ENCODE measurements at regions not wholly inside any gene's neighbourhood (a gene's known extent, or its start where the extent isn't known, plus 50 kb on each side); places are given as distances from the start of the nearest gene placed in this dataset.
"Not testable (repeated sequence)": the region's sequence is repeated elsewhere in the genome, so short reads cannot be mapped to it uniquely, and the experiment has no call there.

- peak; percentile 16 to 57 for DNase-seq
- H4K12ac ChIP-seq (ENCODE audit: low read depth, low read length); H3K4me2 ChIP-seq (ENCODE audit: low read length); H3K18ac ChIP-seq (ENCODE audit: low read length); H3K4me3 ChIP-seq (ENCODE audit: low read depth, low read length); H3K9ac ChIP-seq (ENCODE audit: low read length); H2AK5ac ChIP-seq (ENCODE audit: low read length); H3K79me1 ChIP-seq (ENCODE audit: low read length); H3K23ac ChIP-seq (ENCODE audit: low read length); H4K91ac ChIP-seq (ENCODE audit: low read depth, low read length); H2BK120ac ChIP-seq (ENCODE audit: insufficient read depth, low read length, poor library complexity); H3K27me3 ChIP-seq (ENCODE audit: insufficient read depth, low read length); H3K36me3 ChIP-seq (ENCODE audit: control insufficient read depth in 1 of 2, insufficient read depth in 2 of 2, low read length in 2 of 2); H3K79me2 ChIP-seq (ENCODE audit: control insufficient read depth, insufficient read depth, low read length, poor library complexity); H2AFZ ChIP-seq (ENCODE audit: insufficient read depth, low read length, poor library complexity); H3K9me3 ChIP-seq (ENCODE audit: insufficient read depth, low read depth, low read length); H2BK5ac ChIP-seq (ENCODE audit: low read depth, low read length, poor library complexity); H3K4me1 ChIP-seq (ENCODE audit: control insufficient read depth in 1 of 2, insufficient read depth in 2 of 2, low read length in 2 of 2); H3K27ac ChIP-seq (ENCODE audit: low read depth, low read length); H3K14ac ChIP-seq (ENCODE audit: low read length); H4K8ac ChIP-seq (ENCODE audit: low read depth, low read length); H2BK12ac ChIP-seq (ENCODE audit: low read length); H3K4ac ChIP-seq (ENCODE audit: low read depth, low read length): not testable (repeated sequence)
- no CpG with 5 or more reads among the region's 1 CpG for WGBS (ENCODE audit: extremely low coverage, insufficient coverage, insufficient read length)
Observed at GRCh38 chr1:215449147-215449546, 118.0 kb upstream of the KCTD3 start.

- no peak overlapping the region for H2BK120ac ChIP-seq (ENCODE audit: insufficient read depth, low read length, poor library complexity)
- H3K14ac ChIP-seq (ENCODE audit: low read length) = no peak overlapping the region
- H3K27me3 ChIP-seq (ENCODE audit: insufficient read depth, low read length) = no peaks in the 10 kb centered on the region
- H3K79me2 ChIP-seq (ENCODE audit: control insufficient read depth, insufficient read depth, low read length, poor library complexity) = no peaks in the 10 kb centered on the region
- no peak overlapping the region for H3K27ac ChIP-seq (ENCODE audit: low read depth, low read length)
- H3K18ac ChIP-seq (ENCODE audit: low read length) = no peak overlapping the region
- no peak overlapping the region for H4K12ac ChIP-seq (ENCODE audit: low read depth, low read length)
- no peak overlapping the region for H3K9ac ChIP-seq (ENCODE audit: low read length)
- H3K9me3 ChIP-seq (ENCODE audit: insufficient read depth, low read depth, low read length) = no peaks in the 10 kb centered on the region
- H2BK5ac ChIP-seq (ENCODE audit: low read depth, low read length, poor library complexity) = no peak overlapping the region
- no peaks in the 10 kb centered on the region for H3K36me3 ChIP-seq (ENCODE audit: control insufficient read depth in 1 of 2, insufficient read depth in 2 of 2, low read length in 2 of 2)
- H3K4ac ChIP-seq (ENCODE audit: low read depth, low read length) = no peak overlapping the region
- H2AK5ac ChIP-seq (ENCODE audit: low read length) = no peak overlapping the region
- H4K8ac ChIP-seq (ENCODE audit: low read depth, low read length) = no peak overlapping the region
- no peaks in the 10 kb centered on the region for H3K79me1 ChIP-seq (ENCODE audit: low read length)
- no peak overlapping the region for H2AFZ ChIP-seq (ENCODE audit: insufficient read depth, low read length, poor library complexity)
- no peak overlapping the region for H3K4me2 ChIP-seq (ENCODE audit: low read length)
- no peak overlapping the region for H3K23ac ChIP-seq (ENCODE audit: low read length)
- H2BK12ac ChIP-seq (ENCODE audit: low read length) = no peak overlapping the region
- no peaks in the 10 kb centered on the region for H3K4me1 ChIP-seq (ENCODE audit: control insufficient read depth in 1 of 2, insufficient read depth in 2 of 2, low read length in 2 of 2)
- no peak overlapping the region for H4K91ac ChIP-seq (ENCODE audit: low read depth, low read length)
- no peak overlapping the region for H3K4me3 ChIP-seq (ENCODE audit: low read depth, low read length)
- DNase-seq = no peak
Observed at GRCh38 chr1:215453440-215453839, 113.7 kb upstream of the KCTD3 start.

- H3K9me3 ChIP-seq (ENCODE audit: insufficient read depth, low read depth, low read length) = no peaks in the 10 kb centered on the region
- no peak overlapping the region for H2BK5ac ChIP-seq (ENCODE audit: low read depth, low read length, poor library complexity)
- H4K91ac ChIP-seq (ENCODE audit: low read depth, low read length) = no peak overlapping the region
- H3K27ac ChIP-seq (ENCODE audit: low read depth, low read length) = no peak overlapping the region
- H3K14ac ChIP-seq (ENCODE audit: low read length) = no peak overlapping the region
- no peak overlapping the region for H2AK5ac ChIP-seq (ENCODE audit: low read length)
- WGBS (ENCODE audit: extremely low coverage, insufficient coverage, insufficient read length) = no CpG with 5 or more reads among the region's 3 CpGs
- no peak for DNase-seq
- no peaks in the 10 kb centered on the region for H3K79me2 ChIP-seq (ENCODE audit: control insufficient read depth, insufficient read depth, low read length, poor library complexity)
- H3K4me3 ChIP-seq (ENCODE audit: low read depth, low read length) = no peak overlapping the region
- H3K23ac ChIP-seq (ENCODE audit: low read length) = no peak overlapping the region
- H3K4me1 ChIP-seq (ENCODE audit: control insufficient read depth in 1 of 2, insufficient read depth in 2 of 2, low read length in 2 of 2) = no peaks in the 10 kb centered on the region
- no peak overlapping the region for H3K18ac ChIP-seq (ENCODE audit: low read length)
- no peak overlapping the region for H2BK120ac ChIP-seq (ENCODE audit: insufficient read depth, low read length, poor library complexity)
- no peak overlapping the region for H4K12ac ChIP-seq (ENCODE audit: low read depth, low read length)
- no peak overlapping the region for H2BK12ac ChIP-seq (ENCODE audit: low read length)
- H4K8ac ChIP-seq (ENCODE audit: low read depth, low read length) = no peak overlapping the region
- no peaks in the 10 kb centered on the region for H3K79me1 ChIP-seq (ENCODE audit: low read length)
- no peak overlapping the region for H3K4me2 ChIP-seq (ENCODE audit: low read length)
- H3K4ac ChIP-seq (ENCODE audit: low read depth, low read length) = no peak overlapping the region
- H3K36me3 ChIP-seq (ENCODE audit: control insufficient read depth in 1 of 2, insufficient read depth in 2 of 2, low read length in 2 of 2) = no peaks in the 10 kb centered on the region
- no peaks in the 10 kb centered on the region for H3K27me3 ChIP-seq (ENCODE audit: insufficient read depth, low read length)
- H2AFZ ChIP-seq (ENCODE audit: insufficient read depth, low read length, poor library complexity) = no peak overlapping the region
- no peak overlapping the region for H3K9ac ChIP-seq (ENCODE audit: low read length)
Observed at GRCh38 chr1:215457213-215457612, 109.9 kb upstream of the KCTD3 start.

GRCh38 chr1:215458104-215458503 is 109.0 kb upstream of the KCTD3 start:
- Histone ChIP-seq H3K27me3 (ENCODE audit: insufficient read depth, low read length) (no peaks in the 10 kb centered on the region), H2AK5ac (ENCODE audit: low read length) (no peak overlapping the region), H4K12ac (ENCODE audit: low read depth, low read length) (no peak overlapping the region), H3K14ac (ENCODE audit: low read length) (no peak overlapping the region), H2AFZ (ENCODE audit: insufficient read depth, low read length, poor library complexity) (no peak overlapping the region), H3K18ac (ENCODE audit: low read length) (no peak overlapping the region), H4K8ac (ENCODE audit: low read depth, low read length) (no peak overlapping the region), H3K4ac (ENCODE audit: low read depth, low read length) (no peak overlapping the region), H3K9me3 (ENCODE audit: insufficient read depth, low read depth, low read length) (no peaks in the 10 kb centered on the region), H3K9ac (ENCODE audit: low read length) (no peak overlapping the region), H3K36me3 (ENCODE audit: control insufficient read depth in 1 of 2, insufficient read depth in 2 of 2, low read length in 2 of 2) (no peaks in the 10 kb centered on the region), H3K79me2 (ENCODE audit: control insufficient read depth, insufficient read depth, low read length, poor library complexity) (no peaks in the 10 kb centered on the region), H3K4me2 (ENCODE audit: low read length) (no peak overlapping the region), H3K27ac (ENCODE audit: low read depth, low read length) (no peak overlapping the region), H4K91ac (ENCODE audit: low read depth, low read length) (no peak overlapping the region), H2BK120ac (ENCODE audit: insufficient read depth, low read length, poor library complexity) (no peak overlapping the region), H2BK12ac (ENCODE audit: low read length) (no peak overlapping the region), H3K4me1 (ENCODE audit: control insufficient read depth in 1 of 2, insufficient read depth in 2 of 2, low read length in 2 of 2) (no peaks in the 10 kb centered on the region), H3K79me1 (ENCODE audit: low read length) (no peaks in the 10 kb centered on the region), H3K4me3 (ENCODE audit: low read depth, low read length) (no peak overlapping the region), H3K23ac (ENCODE audit: low read length) (no peak overlapping the region), H2BK5ac (ENCODE audit: low read depth, low read length, poor library complexity) (no peak overlapping the region)
- WGBS (ENCODE audit: extremely low coverage, insufficient coverage, insufficient read length) = no CpG with 5 or more reads among the region's 6 CpGs
- DNase-seq = no peak

GRCh38 chr1:215458562-215458961 is 108.5 kb upstream of the KCTD3 start:
- Histone ChIP-seq H4K8ac (ENCODE audit: low read depth, low read length) (no peak overlapping the region), H3K36me3 (ENCODE audit: control insufficient read depth in 1 of 2, insufficient read depth in 2 of 2, low read length in 2 of 2) (no peaks in the 10 kb centered on the region), H3K23ac (ENCODE audit: low read length) (no peak overlapping the region), H3K4me1 (ENCODE audit: control insufficient read depth in 1 of 2, insufficient read depth in 2 of 2, low read length in 2 of 2) (no peaks in the 10 kb centered on the region), H2BK12ac (ENCODE audit: low read length) (no peak overlapping the region), H3K4ac (ENCODE audit: low read depth, low read length) (no peak overlapping the region), H3K14ac (ENCODE audit: low read length) (no peak overlapping the region), H3K79me1 (ENCODE audit: low read length) (no peaks in the 10 kb centered on the region), H3K9me3 (ENCODE audit: insufficient read depth, low read depth, low read length) (no peaks in the 10 kb centered on the region), H3K4me3 (ENCODE audit: low read depth, low read length) (no peak overlapping the region), H3K18ac (ENCODE audit: low read length) (no peak overlapping the region), H4K91ac (ENCODE audit: low read depth, low read length) (no peak overlapping the region), H3K79me2 (ENCODE audit: control insufficient read depth, insufficient read depth, low read length, poor library complexity) (no peaks in the 10 kb centered on the region), H4K12ac (ENCODE audit: low read depth, low read length) (no peak overlapping the region), H3K27me3 (ENCODE audit: insufficient read depth, low read length) (no peaks in the 10 kb centered on the region), H2BK120ac (ENCODE audit: insufficient read depth, low read length, poor library complexity) (no peak overlapping the region), H2BK5ac (ENCODE audit: low read depth, low read length, poor library complexity) (no peak overlapping the region), H3K27ac (ENCODE audit: low read depth, low read length) (no peak overlapping the region), H3K4me2 (ENCODE audit: low read length) (no peak overlapping the region), H2AFZ (ENCODE audit: insufficient read depth, low read length, poor library complexity) (no peak overlapping the region), H2AK5ac (ENCODE audit: low read length) (no peak overlapping the region), H3K9ac (ENCODE audit: low read length) (no peak overlapping the region)
- DNase-seq = no peak
